ENCODE measurements at regions not wholly inside any gene's neighbourhood (a gene's known extent, or its start where the extent isn't known, plus 50 kb on each side); places are given as distances from the start of the nearest gene placed in this dataset.
A peak's percentile ranks its signal among the peaks of the same experiment; 100 is the strongest.

- H3K36me3 ChIP-seq, result no peaks in the 10 kb centered on the region
- DNase-seq, result peak in 1 of 3 donors; percentile 52
- H3K4me3 ChIP-seq, result no peak overlapping the region
- peak overlapping the region in 1 of 4 donors; percentile 85 for H3K27ac ChIP-seq
- peaks cover 0 to 8% (median 0%) of the 10 kb centered on the region in 4 donors for H3K9me3 ChIP-seq
- peaks cover 0 to 24% (median 0%) of the 10 kb centered on the region in 4 donors for H3K4me1 ChIP-seq
- no peaks in the 10 kb centered on the region for H3K27me3 ChIP-seq
- TF ChIP-seq POLR2A (IDR thresholded peaks at IDR 0.05) (no peak), CTCF (IDR thresholded peaks at IDR 0.05) (no peak)
These were observed 70.6 kb downstream of the MRPL14 start for GRCh38 chr6:44056392-44057237.

- H3K27ac ChIP-seq, result no peak overlapping the region
- no peaks in the 10 kb centered on the region for H3K36me3 ChIP-seq
- no peak overlapping the region for H3K4me3 ChIP-seq
- no peak for DNase-seq
- peaks cover 0 to 41% (median 0%) of the 10 kb centered on the region in 4 donors for H3K4me1 ChIP-seq
- H3K9me3 ChIP-seq, result peaks cover 0 to 8% (median 0%) of the 10 kb centered on the region in 4 donors
- H3K27me3 ChIP-seq, result no peaks in the 10 kb centered on the region
- no peak for TF ChIP-seq POLR2A (IDR thresholded peaks at IDR 0.05)
- TF ChIP-seq CTCF (IDR thresholded peaks at IDR 0.05), result no peak
These were observed 72.3 kb downstream of the MRPL14 start for GRCh38 chr6:44054721-44055559.

- no peaks in the 10 kb centered on the region for H3K9me3 ChIP-seq
- no peaks in the 10 kb centered on the region for H3K27me3 ChIP-seq
- H3K36me3 ChIP-seq, result no peaks in the 10 kb centered on the region
- TF ChIP-seq POLR2A (IDR thresholded peaks at IDR 0.05) (no peak), CTCF (IDR thresholded peaks at IDR 0.05) (no peak)
- DNase-seq, result no peak
- peak overlapping the region in 1 of 4 donors; percentile 22 for H3K27ac ChIP-seq
- H3K4me3 ChIP-seq, result no peak overlapping the region
- H3K4me1 ChIP-seq, result peaks cover 0 to 48% (median 0%) of the 10 kb centered on the region in 4 donors
These were observed 73.3 kb downstream of the MRPL14 start for GRCh38 chr6:44053760-44054556.

GRCh38 chr6:44053106-44053756 is 74.0 kb downstream of the MRPL14 start:
- TF ChIP-seq POLR2A (IDR thresholded peaks at IDR 0.05) (no peak), CTCF (IDR thresholded peaks at IDR 0.05) (no peak)
- H3K36me3 ChIP-seq, result no peaks in the 10 kb centered on the region
- DNase-seq, result no peak
- peak overlapping the region in 1 of 4 donors; percentile 22 for H3K27ac ChIP-seq
- no peaks in the 10 kb centered on the region for H3K27me3 ChIP-seq
- H3K9me3 ChIP-seq, result no peaks in the 10 kb centered on the region
- H3K4me3 ChIP-seq, result no peak overlapping the region
- H3K4me1 ChIP-seq, result peaks cover 0 to 48% (median 0%) of the 10 kb centered on the region in 4 donors
